ENCODE measurements at regions not wholly inside any gene's neighbourhood (a gene's known extent, or its start where the extent isn't known, plus 50 kb on each side); places are given as distances from the start of the nearest gene placed in this dataset.
A peak's percentile ranks its signal among the peaks of the same experiment; 100 is the strongest.

GRCh38 chr15:69573815-69574475 is 121.3 kb downstream of the RPLP1 start:
- Histone ChIP-seq H3K27me3 (replicated peaks; ENCODE audit: control insufficient read depth, insufficient read depth, low read length, poor library complexity, severe bottlenecking) (no peaks in the 10 kb centered on the region), H3K4me1 (ENCODE audit: control insufficient read depth, insufficient read depth, low read length, poor library complexity, severe bottlenecking) (peaks cover 12% of the 10 kb centered on the region), H3K4me3 (ENCODE audit: insufficient read depth, low read depth, low read length, poor library complexity, severe bottlenecking) (no peak overlapping the region), H3K9me3 (ENCODE audit: control insufficient read depth, low read length) (no peaks in the 10 kb centered on the region), H3K27ac (ENCODE audit: insufficient read depth, low read length, poor library complexity, severe bottlenecking) (no peak overlapping the region), H3K36me3 (ENCODE audit: control insufficient read depth, insufficient read depth, low read length) (no peaks in the 10 kb centered on the region)
- DNase-seq = no peak

- Histone ChIP-seq H3K4me3 (ENCODE audit: insufficient read depth, low read depth, low read length, poor library complexity, severe bottlenecking) (no peak overlapping the region), H3K27ac (ENCODE audit: insufficient read depth, low read length, poor library complexity, severe bottlenecking) (no peak overlapping the region), H3K36me3 (ENCODE audit: control insufficient read depth, insufficient read depth, low read length) (no peaks in the 10 kb centered on the region), H3K4me1 (ENCODE audit: control insufficient read depth, insufficient read depth, low read length, poor library complexity, severe bottlenecking) (peaks cover 12% of the 10 kb centered on the region), H3K9me3 (ENCODE audit: control insufficient read depth, low read length) (no peaks in the 10 kb centered on the region), H3K27me3 (replicated peaks; ENCODE audit: control insufficient read depth, insufficient read depth, low read length, poor library complexity, severe bottlenecking) (no peaks in the 10 kb centered on the region)
- no peak for DNase-seq
Observed at GRCh38 chr15:69574506-69574905, 121.9 kb downstream of the RPLP1 start.

GRCh38 chr15:69575387-69575786 is 122.8 kb downstream of the RPLP1 start:
- H3K4me1 ChIP-seq (ENCODE audit: control insufficient read depth, insufficient read depth, low read length, poor library complexity, severe bottlenecking) = peaks cover 12% of the 10 kb centered on the region
- no peaks in the 10 kb centered on the region for H3K36me3 ChIP-seq (ENCODE audit: control insufficient read depth, insufficient read depth, low read length)
- H3K4me3 ChIP-seq (ENCODE audit: insufficient read depth, low read depth, low read length, poor library complexity, severe bottlenecking) = no peak overlapping the region
- H3K9me3 ChIP-seq (ENCODE audit: control insufficient read depth, low read length) = no peaks in the 10 kb centered on the region
- no peak overlapping the region for H3K27ac ChIP-seq (ENCODE audit: insufficient read depth, low read length, poor library complexity, severe bottlenecking)
- no peaks in the 10 kb centered on the region for H3K27me3 ChIP-seq (replicated peaks; ENCODE audit: control insufficient read depth, insufficient read depth, low read length, poor library complexity, severe bottlenecking)
- no peak for DNase-seq

- H3K27me3 ChIP-seq (replicated peaks; ENCODE audit: control insufficient read depth, insufficient read depth, low read length, poor library complexity, severe bottlenecking) = no peaks in the 10 kb centered on the region
- peak; percentile 32 to 44 (median 33) for DNase-seq
- peaks cover 12% of the 10 kb centered on the region for H3K4me1 ChIP-seq (ENCODE audit: control insufficient read depth, insufficient read depth, low read length, poor library complexity, severe bottlenecking)
- no peak overlapping the region for H3K4me3 ChIP-seq (ENCODE audit: insufficient read depth, low read depth, low read length, poor library complexity, severe bottlenecking)
- H3K27ac ChIP-seq (ENCODE audit: insufficient read depth, low read length, poor library complexity, severe bottlenecking) = no peak overlapping the region
- no peaks in the 10 kb centered on the region for H3K36me3 ChIP-seq (ENCODE audit: control insufficient read depth, insufficient read depth, low read length)
- H3K9me3 ChIP-seq (ENCODE audit: control insufficient read depth, low read length) = no peaks in the 10 kb centered on the region
Observed at GRCh38 chr15:69576035-69576526, 123.5 kb downstream of the RPLP1 start.

- no peak overlapping the region for H3K4me3 ChIP-seq (ENCODE audit: insufficient read depth, low read depth, low read length, poor library complexity, severe bottlenecking)
Observed at GRCh38 chr15:69576948-69577351, 124.3 kb downstream of the RPLP1 start.

GRCh38 chr15:69577397-69577796 is 124.8 kb downstream of the RPLP1 start:
- DNase-seq = no peak
- no peaks in the 10 kb centered on the region for H3K9me3 ChIP-seq (ENCODE audit: control insufficient read depth, low read length)
- H3K27me3 ChIP-seq (replicated peaks; ENCODE audit: control insufficient read depth, insufficient read depth, low read length, poor library complexity, severe bottlenecking) = no peaks in the 10 kb centered on the region
- no peak overlapping the region for H3K27ac ChIP-seq (ENCODE audit: insufficient read depth, low read length, poor library complexity, severe bottlenecking)
- H3K4me1 ChIP-seq (ENCODE audit: control insufficient read depth, insufficient read depth, low read length, poor library complexity, severe bottlenecking) = peaks cover 12% of the 10 kb centered on the region
- H3K36me3 ChIP-seq (ENCODE audit: control insufficient read depth, insufficient read depth, low read length) = no peaks in the 10 kb centered on the region
- no peak overlapping the region for H3K4me3 ChIP-seq (ENCODE audit: insufficient read depth, low read depth, low read length, poor library complexity, severe bottlenecking)

More at GRCh38 chr15:69576948-69577351, 124.3 kb downstream of the RPLP1 start:
- no peak overlapping the region for H3K27ac ChIP-seq (ENCODE audit: insufficient read depth, low read length, poor library complexity, severe bottlenecking)
- DNase-seq = no peak
- no peaks in the 10 kb centered on the region for H3K9me3 ChIP-seq (ENCODE audit: control insufficient read depth, low read length)
- H3K4me1 ChIP-seq (ENCODE audit: control insufficient read depth, insufficient read depth, low read length, poor library complexity, severe bottlenecking) = peaks cover 12% of the 10 kb centered on the region
- H3K27me3 ChIP-seq (replicated peaks; ENCODE audit: control insufficient read depth, insufficient read depth, low read length, poor library complexity, severe bottlenecking) = no peaks in the 10 kb centered on the region
- no peaks in the 10 kb centered on the region for H3K36me3 ChIP-seq (ENCODE audit: control insufficient read depth, insufficient read depth, low read length)

- Histone ChIP-seq H3K27ac (ENCODE audit: insufficient read depth, low read length, poor library complexity, severe bottlenecking) (no peak overlapping the region), H3K27me3 (replicated peaks; ENCODE audit: control insufficient read depth, insufficient read depth, low read length, poor library complexity, severe bottlenecking) (no peaks in the 10 kb centered on the region), H3K9me3 (ENCODE audit: control insufficient read depth, low read length) (no peaks in the 10 kb centered on the region), H3K4me3 (ENCODE audit: insufficient read depth, low read depth, low read length, poor library complexity, severe bottlenecking) (no peak overlapping the region), H3K4me1 (ENCODE audit: control insufficient read depth, insufficient read depth, low read length, poor library complexity, severe bottlenecking) (peaks cover 12% of the 10 kb centered on the region), H3K36me3 (ENCODE audit: control insufficient read depth, insufficient read depth, low read length) (no peaks in the 10 kb centered on the region)
- DNase-seq = no peak
Observed at GRCh38 chr15:69578252-69578651, 125.6 kb downstream of the RPLP1 start.

DNA sequence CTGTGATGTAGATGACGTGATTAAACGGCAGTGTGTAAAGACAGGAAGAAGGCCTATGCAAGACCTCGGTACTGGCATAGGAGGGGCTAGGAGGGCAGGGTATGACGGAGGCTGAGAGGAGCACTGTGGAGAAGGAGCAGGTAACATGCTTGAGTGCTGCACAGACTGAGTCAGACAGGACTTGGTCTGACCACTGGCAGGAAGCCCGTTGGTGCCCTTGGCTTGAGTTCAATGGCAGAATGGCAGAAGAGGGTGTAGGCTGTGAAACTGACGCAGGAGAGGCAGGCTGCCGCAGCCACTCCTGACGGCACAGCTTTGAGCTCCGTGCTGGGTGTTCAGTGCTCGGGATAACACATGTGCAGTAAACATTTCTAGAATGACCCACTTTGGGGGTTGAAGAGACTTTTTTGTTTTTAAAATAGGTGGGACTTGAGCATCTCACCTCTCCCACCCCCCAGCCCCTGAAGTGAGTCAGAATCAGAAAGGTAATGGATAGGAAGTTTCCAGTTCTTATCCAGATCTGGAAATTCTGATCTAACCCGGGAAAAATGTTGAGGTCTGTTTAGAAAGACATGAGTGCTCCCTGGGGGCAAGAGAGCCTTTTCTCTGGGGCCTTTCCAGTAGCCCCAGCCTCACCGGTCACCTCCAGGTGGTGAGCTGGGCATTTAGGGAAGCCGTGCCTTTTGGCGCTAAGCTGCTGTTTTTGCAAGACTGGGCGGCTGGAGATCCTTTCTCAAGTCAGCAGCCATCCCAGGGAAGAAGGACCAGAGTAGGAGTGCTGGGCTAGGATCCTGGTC is 126.4 kb downstream of the RPLP1 start:
- no peak for DNase-seq
- no peak overlapping the region for H3K27ac ChIP-seq (ENCODE audit: insufficient read depth, low read length, poor library complexity, severe bottlenecking)
- H3K4me3 ChIP-seq (ENCODE audit: insufficient read depth, low read depth, low read length, poor library complexity, severe bottlenecking) = no peak overlapping the region
- peaks cover 8% of the 10 kb centered on the region for H3K4me1 ChIP-seq (ENCODE audit: control insufficient read depth, insufficient read depth, low read length, poor library complexity, severe bottlenecking)
- H3K9me3 ChIP-seq (ENCODE audit: control insufficient read depth, low read length) = no peaks in the 10 kb centered on the region
- H3K36me3 ChIP-seq (ENCODE audit: control insufficient read depth, insufficient read depth, low read length) = no peaks in the 10 kb centered on the region
- H3K27me3 ChIP-seq (replicated peaks; ENCODE audit: control insufficient read depth, insufficient read depth, low read length, poor library complexity, severe bottlenecking) = no peaks in the 10 kb centered on the region

GRCh38 chr15:69579950-69580618 is 127.5 kb downstream of the RPLP1 start:
- Histone ChIP-seq H3K36me3 (ENCODE audit: control insufficient read depth, insufficient read depth, low read length) (no peaks in the 10 kb centered on the region), H3K4me3 (ENCODE audit: insufficient read depth, low read depth, low read length, poor library complexity, severe bottlenecking) (no peak overlapping the region), H3K9me3 (ENCODE audit: control insufficient read depth, low read length) (no peaks in the 10 kb centered on the region), H3K4me1 (ENCODE audit: control insufficient read depth, insufficient read depth, low read length, poor library complexity, severe bottlenecking) (peaks cover 4% of the 10 kb centered on the region), H3K27me3 (replicated peaks; ENCODE audit: control insufficient read depth, insufficient read depth, low read length, poor library complexity, severe bottlenecking) (no peaks in the 10 kb centered on the region), H3K27ac (ENCODE audit: insufficient read depth, low read length, poor library complexity, severe bottlenecking) (no peak overlapping the region)
- no peak for DNase-seq

DNA sequence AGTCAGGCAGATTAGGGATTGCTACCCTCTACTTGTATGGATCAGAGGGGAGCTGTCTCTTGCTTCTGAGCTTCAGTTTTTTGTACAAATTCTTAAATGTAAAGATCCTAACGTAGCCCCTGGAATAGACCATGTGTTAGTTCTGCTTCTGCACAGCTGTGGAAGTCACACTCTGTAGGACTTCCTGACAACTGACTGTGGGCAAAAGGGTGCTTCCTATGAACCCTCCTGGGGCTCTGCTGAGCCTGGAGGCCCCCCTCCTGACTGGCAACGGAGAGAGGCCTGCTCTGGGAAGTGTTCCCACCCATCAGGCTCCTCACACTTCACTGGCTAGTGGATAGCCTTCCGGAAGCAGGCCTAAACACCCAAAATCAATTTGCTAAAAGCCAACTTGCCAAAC is 131.0 kb downstream of the RPLP1 start:
- Histone ChIP-seq H3K9me3 (ENCODE audit: control insufficient read depth, low read length) (no peaks in the 10 kb centered on the region), H3K27ac (ENCODE audit: insufficient read depth, low read length, poor library complexity, severe bottlenecking) (no peak overlapping the region), H3K27me3 (replicated peaks; ENCODE audit: control insufficient read depth, insufficient read depth, low read length, poor library complexity, severe bottlenecking) (no peaks in the 10 kb centered on the region), H3K36me3 (ENCODE audit: control insufficient read depth, insufficient read depth, low read length) (no peaks in the 10 kb centered on the region), H3K4me3 (ENCODE audit: insufficient read depth, low read depth, low read length, poor library complexity, severe bottlenecking) (no peak overlapping the region), H3K4me1 (ENCODE audit: control insufficient read depth, insufficient read depth, low read length, poor library complexity, severe bottlenecking) (no peaks in the 10 kb centered on the region)
- no peak for DNase-seq
